H54 (cell line): ENCODE measurements at regions not wholly inside any gene's neighbourhood (a gene's known extent, or its start where the extent isn't known, plus 50 kb on each side); places are given as distances from the start of the nearest gene placed in this dataset.
A peak's percentile ranks its signal among the peaks of the same experiment; 100 is the strongest.
"Not testable (repeated sequence)": the region's sequence is repeated elsewhere in the genome, so short reads cannot be mapped to it uniquely, and the experiment has no call there.

ENCODE experiments used
- DNase-seq: peaks from one replicate; pipeline ENCODE4 v3.0.0; 2011; ENCODE audit warnings: low spot score, mixed read lengths; ENCODE audit not compliant: insufficient read length
- FAIRE-seq: peaks from 3 replicates; lab custom pipeline; 2011; peaks lifted over from hg19 to GRCh38; lab: Jason Lieb, UNC
- POLR2A ChIP-seq: IDR thresholded peaks from 2 replicates; pipeline ENCODE4 v1.6.1; 2011; ENCODE audit warnings: low read depth, mild to moderate bottlenecking, low read length

- no peak for DNase-seq
- TF ChIP-seq POLR2A = no peak
- no peak for FAIRE-seq
Observed at GRCh38 chr2:133884739-133885381, 316.6 kb upstream of the NCKAP5 start.

GRCh38 chr2:133885847-133886246 lies 317.6 kb upstream of the NCKAP5 start:
- DNase-seq (peak; percentile 18), FAIRE-seq (no peak)
- no peak for TF ChIP-seq POLR2A

- no peak for TF ChIP-seq POLR2A
- FAIRE-seq = no peak
- peak; percentile 48 for DNase-seq
Observed at GRCh38 chr2:133886735-133887675, 318.7 kb upstream of the NCKAP5 start.

- FAIRE-seq = no peak
- no peak for TF ChIP-seq POLR2A
- DNase-seq = no peak
Observed at GRCh38 chr2:133887676-133888040, 319.4 kb upstream of the NCKAP5 start.

GRCh38 chr2:133888107-133888506 lies 319.8 kb upstream of the NCKAP5 start:
- no peak for FAIRE-seq

GRCh38 chr2:133888621-133889219 lies 320.5 kb upstream of the NCKAP5 start:
- DNase-seq (no peak), FAIRE-seq (no peak)
- no peak for TF ChIP-seq POLR2A

More at GRCh38 chr2:133888107-133888506, 319.8 kb upstream of the NCKAP5 start:
- DNase-seq = no peak
- no peak for TF ChIP-seq POLR2A

- TF ChIP-seq POLR2A = no peak
- DNase-seq = no peak
Observed at GRCh38 chr2:133892352-133892913, 324.2 kb upstream of the NCKAP5 start.

GRCh38 chr2:133894429-133894828 lies 326.2 kb upstream of the NCKAP5 start:
- TF ChIP-seq POLR2A = no peak
- DNase-seq = no peak
- no peak for FAIRE-seq

More at GRCh38 chr2:133892352-133892913, 324.2 kb upstream of the NCKAP5 start:
- no peak for FAIRE-seq

GRCh38 chr2:133897838-133898237 lies 329.6 kb upstream of the NCKAP5 start:
- not testable (repeated sequence) for DNase-seq, FAIRE-seq

GRCh38 chr2:133900909-133901308 lies 332.6 kb upstream of the NCKAP5 start:
- no peak for FAIRE-seq
- DNase-seq = no peak
- no peak for TF ChIP-seq POLR2A

GRCh38 chr2:133906396-133906795 lies 338.1 kb upstream of the NCKAP5 start:
- DNase-seq = no peak
- FAIRE-seq = no peak
- no peak for TF ChIP-seq POLR2A

- DNase-seq (no peak), FAIRE-seq (no peak)
- TF ChIP-seq POLR2A = no peak
Observed at GRCh38 chr2:133906926-133907325, 338.7 kb upstream of the NCKAP5 start.

- DNase-seq = no peak
- no peak for TF ChIP-seq POLR2A
- no peak for FAIRE-seq
Observed at GRCh38 chr2:133908171-133908570, 339.9 kb upstream of the NCKAP5 start.

- DNase-seq (no peak), FAIRE-seq (no peak)
- no peak for TF ChIP-seq POLR2A
Observed at GRCh38 chr2:133918141-133918540, 335.7 kb upstream of the MGAT5 start.
